Activated CD4-positive, alpha-beta T cell treated with anti-CD3 and anti-CD28 coated beads, Interleukin-2, Interleukin-4, amounts not matched to agents 100 ng/mL and 50 ng/mL, durations not matched to agents 16 hours and 8 hours (primary cell): ENCODE measurements at regions not wholly inside any gene's neighbourhood (a gene's known extent, or its start where the extent isn't known, plus 50 kb on each side); places are given as distances from the start of the nearest gene placed in this dataset.

Source experiments
- DNase-seq: peaks from one replicate; pipeline ENCODE4 v3.0.0-alpha.2; 2020; ENCODE audit warnings: low spot score

DNA sequence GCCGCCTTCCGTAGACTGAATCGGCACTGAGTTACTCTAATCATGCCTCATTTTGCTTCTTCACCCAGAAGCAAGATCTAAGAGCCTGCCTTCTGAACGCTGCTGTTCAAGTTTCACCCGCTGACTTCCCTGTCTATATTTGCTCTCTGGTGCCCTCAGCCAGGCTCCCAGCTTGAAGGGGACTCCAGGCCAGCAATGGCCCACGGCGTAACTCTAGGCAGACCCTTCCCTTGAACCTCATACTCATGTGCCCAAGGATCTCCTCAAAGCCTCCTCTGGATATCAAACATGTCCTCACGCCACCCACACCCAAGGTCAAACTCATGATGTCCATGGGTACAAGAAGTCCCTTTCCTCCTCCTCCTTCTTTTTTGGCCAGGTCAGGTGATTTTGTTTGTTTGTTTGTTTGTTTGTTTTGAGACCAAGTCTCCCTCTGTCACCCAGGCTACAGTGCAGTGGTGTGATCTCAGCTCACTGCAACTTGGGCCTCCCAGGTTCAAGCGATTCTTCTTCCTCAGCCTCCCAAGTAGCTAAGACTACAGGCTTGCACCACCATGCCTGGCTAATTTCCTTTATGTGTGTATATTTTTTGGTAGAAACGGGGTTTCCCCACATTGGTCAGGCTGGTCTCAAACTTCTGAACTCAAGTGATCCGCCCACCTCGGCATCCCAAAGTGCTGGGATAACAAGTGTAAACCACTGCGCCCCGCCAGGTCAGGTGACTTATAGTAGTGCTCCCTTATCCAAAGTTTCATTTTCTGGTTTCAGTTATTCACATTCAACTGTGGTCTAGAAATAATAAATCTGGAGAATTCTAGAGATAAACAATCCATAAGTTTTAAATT, 239.0 kb downstream of the SYK start:
- no peak for DNase-seq

DNA sequence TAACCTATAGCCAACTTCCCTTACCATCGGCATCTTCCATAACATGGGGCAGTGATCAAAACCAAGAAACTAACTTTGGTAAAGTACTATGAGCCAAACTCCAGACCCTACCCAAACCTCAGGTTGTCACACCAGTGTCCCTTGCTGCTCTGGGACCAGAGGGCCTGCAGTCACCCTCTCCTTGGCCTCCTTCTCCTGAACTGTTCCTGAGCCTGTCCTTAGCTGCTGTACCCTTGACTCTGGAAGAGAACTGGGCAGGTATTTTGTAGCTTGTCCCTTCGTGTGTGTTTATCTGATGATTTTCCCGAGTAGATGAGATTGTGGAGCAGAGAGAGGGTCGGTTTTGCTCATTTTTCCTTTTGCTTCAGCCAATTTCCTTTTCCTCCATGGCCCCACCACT, 240.4 kb downstream of the SYK start:
- no peak for DNase-seq

DNA sequence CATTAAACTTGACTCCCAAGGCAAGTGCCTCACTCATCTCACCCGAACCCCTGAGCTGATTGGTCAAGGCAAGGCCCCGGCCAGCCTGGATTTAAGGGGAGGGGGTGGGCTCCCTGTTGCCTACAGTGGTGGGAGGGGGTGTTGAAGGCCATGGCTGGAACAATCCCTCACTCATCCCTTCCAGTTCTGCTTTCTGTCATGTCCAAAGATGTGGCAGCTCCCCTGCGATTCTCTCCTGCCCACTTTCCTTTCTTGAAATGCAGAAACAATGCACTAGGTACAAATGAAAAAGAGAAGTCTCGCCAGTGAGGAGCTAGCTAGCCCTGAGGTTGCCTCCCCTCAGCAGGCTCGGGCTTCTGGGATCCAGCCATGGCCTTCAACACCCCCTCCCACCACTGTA, 240.9 kb downstream of the SYK start:
- no peak for DNase-seq

DNA sequence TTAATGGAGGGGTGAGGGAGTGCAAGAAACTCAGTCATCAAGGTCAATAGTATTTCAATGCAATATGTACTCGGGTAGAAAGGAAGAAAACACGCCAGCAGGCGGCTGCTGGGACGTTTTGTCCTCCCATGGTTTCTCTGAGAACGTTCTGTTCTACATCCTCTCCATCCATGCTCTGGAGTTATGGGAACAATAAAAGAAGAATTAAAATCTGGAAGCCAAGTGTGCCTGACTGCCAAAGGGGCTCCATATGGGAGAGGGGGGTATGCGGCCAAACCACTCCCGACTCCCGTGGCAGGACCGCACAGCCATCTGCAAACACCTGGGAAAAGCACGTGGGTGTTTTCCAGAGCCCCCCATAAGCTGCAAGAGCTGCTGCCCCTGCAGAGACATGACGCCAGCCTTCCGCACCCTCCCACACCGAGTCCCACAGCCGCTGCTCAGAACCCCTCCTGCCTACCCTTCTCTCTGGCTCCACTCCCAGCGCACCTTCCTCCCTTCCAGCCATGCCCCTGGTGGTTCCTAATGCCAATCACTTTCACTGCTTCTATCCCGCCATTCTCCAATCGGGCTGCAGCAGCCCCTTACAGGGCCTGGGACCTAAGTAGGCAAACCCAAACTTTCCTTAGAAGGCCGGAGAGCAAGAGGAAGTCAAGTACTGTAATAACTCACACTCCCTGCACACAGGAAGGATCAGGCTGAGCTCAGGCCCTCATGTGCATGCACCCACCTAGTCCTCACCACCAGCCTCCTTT, 241.6 kb downstream of the SYK start:
- no peak for DNase-seq

DNA sequence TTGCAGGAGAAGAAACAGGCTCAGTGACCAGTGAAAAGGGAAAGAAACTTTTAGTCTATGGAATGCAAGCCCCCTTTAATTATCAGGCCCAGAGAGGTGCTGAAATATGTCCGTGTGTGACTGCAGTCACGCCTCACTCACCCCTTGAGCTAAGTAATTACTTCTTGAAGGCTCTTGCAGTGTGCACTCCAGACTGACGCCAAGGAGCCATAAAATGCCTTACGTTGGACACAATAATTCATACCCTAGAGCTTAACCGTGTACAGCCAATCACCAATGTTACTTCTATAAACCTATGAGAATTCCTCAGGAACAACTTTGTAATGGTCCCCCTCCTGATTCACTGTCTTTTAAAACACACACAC, 242.2 kb downstream of the SYK start:
- no peak for DNase-seq

DNA sequence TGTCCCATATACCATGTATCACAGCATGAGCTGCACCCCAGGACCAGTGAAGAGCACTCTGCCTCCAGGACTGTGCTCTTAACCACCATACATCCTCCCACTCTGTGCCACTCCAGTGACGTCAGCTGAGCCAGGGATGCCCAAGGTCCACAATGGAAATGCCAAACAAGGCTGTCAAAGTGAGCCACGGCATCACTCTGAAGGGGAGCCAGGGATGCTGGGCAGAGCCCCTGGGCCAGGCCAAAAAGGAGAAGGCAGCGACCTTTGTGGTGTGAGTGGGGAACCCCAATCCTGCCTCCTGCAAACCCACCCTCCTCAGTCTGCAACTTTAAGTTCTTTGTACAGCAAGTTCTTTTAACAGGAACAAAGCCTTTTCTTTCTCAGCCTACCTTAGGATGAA, 242.7 kb downstream of the SYK start:
- no peak for DNase-seq

DNA sequence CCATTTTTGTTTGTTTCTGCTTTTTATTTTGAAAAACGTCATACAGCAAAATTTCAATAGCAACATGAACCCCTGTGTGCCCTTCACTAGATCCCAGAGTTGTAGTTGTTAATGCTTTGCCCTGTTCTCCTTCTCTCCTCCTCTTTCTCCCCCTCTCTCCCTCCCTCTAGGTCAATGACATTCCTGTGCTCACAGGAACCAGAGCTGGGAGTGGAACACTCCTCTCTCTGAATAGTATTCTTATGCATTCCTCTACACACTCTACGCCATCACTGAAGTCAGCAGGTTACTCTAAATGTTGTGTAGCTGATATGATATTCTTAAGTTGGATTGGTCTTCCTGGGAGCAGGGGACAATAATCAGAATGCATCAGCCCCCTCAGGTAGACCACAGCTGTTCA, 243.4 kb downstream of the SYK start:
- no peak for DNase-seq

DNA sequence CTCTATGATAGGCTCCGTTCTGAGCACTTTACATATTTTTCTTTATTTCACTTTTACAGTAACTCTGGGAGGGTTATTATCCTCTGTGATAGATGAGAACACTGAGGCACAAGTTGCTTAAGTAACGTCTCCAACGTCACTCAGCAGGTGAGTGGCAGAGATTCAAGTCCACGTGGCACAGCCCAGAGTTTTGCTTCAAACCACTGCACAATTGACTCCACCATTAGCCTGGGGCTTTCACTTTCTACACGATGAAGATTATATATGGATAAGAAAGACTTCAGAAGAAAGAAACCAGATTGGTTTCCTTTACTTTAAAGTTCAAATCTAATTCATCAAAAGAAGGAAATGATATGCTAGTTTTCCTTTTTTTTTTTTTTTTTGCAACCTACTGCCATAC, 245.9 kb downstream of the SYK start:
- DNase-seq, result peak; percentile 85

DNA sequence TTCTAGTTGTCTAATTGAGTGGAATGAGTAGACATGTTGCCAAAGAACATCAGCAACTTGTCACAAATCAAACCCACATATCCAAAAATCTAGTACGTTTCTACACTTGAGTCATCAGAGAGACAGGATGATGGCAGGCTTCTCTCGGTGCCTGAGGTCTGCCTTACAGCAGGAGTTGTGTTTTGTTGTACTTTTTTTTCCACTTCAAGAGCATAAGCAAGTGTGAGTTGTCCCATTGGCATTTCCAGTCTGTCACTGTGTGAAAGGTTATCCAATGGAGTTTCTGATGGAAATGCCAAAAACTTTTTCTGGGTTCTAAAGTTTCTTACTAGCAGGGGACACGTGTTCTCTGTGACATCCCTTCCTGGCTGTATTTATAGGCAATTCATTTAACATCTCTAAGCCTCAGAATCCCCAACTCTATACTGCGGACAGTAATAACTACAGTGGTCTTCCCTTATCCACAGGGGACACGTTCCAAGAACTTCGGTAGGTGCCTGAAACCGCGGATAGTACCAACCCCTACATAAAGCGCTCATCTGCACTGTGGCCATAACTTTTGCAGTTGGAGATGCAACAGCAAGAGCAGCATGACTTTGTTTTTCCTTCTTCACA, 246.5 kb downstream of the SYK start:
- peak; percentile 90 for DNase-seq

DNA sequence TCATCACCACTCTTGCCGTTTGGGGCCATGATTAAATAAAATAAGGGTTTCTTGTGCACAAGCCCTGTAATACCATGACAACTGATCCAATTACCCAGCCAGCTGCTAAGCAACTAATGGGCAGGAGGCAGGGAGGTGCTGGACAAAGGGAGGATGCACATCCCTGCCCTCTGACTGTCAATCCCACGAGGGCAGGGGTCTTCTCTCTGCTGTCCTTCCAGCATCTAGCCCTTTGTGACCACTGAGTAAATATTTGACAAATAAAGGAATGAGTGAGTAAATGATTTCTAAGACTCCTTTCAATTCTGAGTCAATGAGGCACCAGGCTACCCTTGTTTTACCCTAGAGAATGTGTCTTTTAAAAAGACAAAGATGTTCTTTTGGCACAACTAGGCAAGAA, 247.1 kb downstream of the SYK start:
- no peak for DNase-seq

DNA sequence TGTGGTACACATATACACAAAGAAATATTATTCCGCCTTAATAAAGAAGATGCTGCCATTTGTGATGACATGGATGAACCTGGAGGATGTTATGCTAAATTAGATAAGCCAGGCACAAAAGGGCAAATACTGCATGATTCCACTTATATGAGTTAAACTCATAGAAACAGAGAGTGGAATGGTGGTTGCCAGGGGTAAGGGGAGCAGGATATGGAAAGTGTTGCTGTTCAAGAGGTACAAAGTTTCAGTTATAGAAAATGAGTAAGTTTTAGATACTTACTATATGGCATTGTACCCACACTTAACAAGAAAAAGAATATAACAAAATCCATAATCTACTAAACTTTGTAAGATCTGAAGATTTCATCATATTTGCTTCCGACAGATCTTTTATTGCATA, 252.2 kb downstream of the SYK start:
- DNase-seq, result no peak

DNA sequence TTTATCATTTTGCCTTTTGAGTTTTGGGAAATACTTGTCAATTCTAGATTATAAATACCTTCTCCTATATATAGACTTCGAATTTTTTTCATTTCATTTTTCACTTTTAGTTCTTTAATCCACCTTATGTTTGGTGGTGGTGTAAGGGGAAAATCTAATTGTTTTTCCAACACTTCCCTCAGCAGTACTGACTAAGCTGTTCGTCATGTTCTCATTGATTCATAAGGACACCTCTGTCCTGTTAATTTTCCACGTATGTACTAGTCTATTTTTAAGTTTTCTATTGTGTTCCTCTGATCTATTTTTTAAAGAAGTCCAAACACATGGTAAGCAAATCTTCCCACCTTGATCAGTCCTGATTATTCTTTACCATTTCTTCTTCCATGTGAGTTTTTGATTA, 254.2 kb downstream of the SYK start:
- DNase-seq, result no peak

DNA sequence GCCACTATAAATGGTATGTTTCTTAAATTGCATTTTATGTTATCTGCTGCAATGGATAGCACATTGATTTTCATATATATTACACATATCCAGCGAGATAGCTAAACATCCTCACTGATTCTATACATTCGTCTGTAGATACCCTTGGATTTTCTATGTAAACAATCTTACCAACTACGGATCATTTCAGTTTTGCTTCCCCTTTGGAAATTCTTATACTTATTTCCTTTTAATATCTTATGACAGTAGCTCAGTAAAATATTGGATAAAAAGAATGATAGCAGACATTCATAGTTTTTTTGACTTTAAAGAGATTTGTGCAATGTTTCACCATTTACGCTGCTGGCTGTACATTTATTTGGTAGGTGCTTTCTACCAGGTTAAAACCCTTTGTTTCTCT, 254.9 kb downstream of the SYK start:
- no peak for DNase-seq

DNA sequence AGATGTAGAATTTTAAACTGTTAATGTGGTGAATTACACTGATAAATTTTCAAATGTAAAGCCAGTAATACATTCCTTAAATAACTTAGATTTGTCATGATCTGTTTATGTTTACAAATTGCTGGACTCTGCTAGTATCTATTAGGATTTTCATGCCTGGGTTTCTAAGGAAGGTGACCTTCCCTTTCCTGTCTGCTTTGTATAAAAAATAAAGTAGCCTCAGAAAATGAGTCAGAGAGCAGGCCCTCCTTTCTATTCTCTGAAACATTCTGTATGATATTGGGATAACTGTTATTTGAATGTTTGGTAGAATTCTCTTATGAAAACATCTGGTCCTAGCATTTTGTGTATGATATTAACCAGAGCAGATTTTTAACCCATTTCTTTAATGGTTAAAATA, 255.3 kb downstream of the SYK start:
- DNase-seq, result no peak

DNA sequence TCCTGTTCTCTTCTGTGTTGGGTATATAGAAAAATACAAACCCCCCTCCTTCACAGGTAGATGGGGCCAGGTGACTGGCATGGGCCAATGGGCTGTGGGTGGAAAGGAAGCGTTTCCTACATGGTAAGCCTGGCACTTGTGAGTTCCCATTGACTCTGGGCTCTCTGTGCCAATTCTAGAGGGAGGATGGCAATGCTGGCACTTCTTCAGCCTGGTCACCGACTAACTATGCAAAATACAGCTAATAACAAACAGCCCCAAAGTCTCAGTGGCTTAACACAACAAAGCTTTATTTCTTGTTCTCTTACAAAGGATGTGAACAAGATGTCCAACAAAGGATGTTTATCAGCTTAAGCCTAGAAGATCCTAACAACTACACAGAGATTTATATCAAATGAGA, 258.1 kb downstream of the SYK start:
- DNase-seq, result no peak

DNA sequence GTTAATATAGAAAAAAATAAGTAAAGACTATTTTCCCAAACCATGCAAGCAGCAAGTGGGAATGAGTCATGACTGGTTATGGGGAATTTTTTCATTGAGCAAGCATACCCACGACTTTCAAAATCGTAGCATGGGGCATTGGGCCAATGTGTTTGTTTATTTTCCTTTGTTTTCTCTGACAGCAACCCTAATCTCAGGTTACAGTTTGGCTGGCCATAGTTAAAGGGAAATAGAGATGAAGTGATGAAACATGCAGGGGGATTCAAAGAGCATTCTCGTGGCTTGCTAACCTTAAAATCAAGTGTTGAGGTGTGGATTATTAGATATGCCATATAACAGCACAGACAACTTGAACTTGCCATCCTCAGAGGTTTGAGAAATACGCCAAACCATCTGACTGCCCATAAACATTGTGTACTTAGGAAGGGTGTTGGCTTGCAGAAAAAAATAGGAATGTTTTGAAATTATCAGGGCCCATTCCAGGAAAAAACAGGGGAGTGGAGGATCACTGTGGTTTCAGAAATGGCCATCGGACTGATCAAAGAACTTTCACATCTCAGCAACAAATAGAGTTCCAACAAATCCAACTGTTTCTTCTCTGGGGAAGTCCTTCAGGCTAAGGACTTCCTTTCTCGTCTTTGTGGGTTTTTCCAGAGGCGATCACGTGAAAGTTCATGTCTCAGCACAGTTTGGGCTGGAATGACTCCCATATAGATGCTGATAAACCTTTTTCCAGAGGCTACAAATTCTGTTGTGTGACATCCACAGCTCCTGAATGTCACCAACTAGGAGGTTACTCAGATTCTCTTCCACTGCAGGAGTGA, 259.1 kb downstream of the SYK start:
- no peak for DNase-seq

DNA sequence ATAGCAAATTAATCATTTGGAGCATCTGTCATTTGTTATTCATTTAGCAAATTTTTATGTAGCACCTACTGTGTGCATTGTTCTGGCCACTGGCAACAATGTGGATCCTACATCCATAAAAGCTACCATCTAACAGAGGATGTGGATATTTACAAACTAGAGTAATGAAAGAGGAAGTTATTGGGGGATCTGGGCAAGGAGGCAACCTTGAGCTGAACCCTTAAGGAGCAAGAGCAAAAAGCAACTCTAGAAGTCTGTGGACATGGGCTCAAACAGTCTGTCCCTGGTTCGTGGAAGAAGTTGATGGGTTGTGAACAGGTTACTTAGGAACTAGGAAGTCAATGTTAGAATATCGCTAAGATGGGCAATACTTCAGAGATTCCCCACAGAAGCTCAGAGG, 259.9 kb downstream of the SYK start:
- DNase-seq, result no peak

DNA sequence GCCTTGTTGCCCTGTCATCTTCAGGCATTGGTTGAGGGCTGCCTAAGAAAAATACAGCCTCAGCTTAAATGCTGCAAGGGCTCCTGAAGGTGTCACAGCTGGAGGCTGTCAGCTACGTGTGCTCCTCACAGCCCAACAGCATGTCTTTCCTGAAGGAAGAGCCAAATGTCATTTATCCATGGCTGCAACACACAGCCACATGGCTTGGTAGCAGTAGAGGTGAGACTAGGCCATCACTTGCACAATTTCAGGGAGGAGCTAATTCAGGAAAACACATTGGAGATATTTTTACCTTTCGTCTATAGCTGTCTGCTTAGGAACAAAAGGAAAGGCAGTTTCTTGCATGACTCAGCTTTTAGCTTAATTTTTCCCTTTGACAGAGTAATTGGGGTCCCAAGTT, 260.7 kb downstream of the SYK start:
- no peak for DNase-seq

DNA sequence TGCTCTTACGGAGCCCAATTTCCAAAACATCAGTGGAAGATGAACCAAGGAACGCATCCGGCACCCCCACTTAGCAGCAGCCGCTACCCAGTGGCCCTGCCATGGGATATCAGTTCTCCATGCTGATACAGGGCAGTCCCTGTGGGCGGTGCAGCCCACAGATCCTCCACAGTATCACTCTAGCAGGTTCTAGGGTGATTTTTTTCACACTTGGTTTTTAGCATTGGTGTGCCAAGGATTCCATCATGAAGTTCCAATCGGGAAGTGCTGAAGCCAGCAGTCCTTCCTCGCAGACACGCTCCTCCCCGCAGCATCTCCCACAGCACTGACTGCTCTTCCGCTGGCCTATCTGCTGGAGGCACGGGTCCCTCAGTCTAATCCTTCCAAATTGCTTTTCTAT, 261.9 kb downstream of the SYK start:
- no peak for DNase-seq

DNA sequence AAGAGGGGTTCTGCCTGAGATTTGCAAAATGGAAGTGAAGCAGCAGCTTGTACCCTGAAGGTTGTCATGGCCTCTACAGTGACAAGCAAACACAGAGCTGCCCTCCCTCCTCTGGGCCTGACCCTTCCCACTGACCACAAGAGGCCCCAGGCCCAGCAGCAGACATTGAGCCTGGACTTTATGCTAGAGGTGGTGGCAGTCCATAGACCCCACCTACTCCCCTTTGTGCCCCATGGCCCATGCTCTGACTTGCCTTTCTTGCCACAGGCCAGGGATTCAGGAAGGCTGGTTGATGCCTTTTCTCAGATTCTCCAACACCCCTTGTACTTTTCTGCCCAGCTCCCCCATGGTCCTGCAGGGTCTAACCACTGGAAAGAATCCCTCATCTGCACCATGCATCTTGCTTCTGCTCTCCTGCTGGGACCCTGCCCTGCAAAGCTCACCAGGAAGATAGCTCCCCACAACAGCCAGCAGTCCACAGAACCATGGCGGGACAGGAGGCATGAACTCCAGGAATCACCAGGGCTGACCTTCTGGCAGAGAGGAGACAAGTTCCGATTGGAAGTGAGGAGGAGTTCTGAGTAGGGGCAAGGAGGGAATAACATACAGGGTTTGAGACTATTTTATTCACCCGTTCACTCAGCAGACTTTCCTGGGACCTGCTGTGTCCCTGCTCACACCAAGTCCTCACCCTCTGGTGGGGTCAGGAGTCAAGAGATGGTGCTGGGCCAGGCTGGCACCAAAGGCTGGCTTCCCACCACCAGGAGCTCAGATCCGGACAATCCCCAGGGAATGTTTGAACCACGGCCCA, 263.8 kb downstream of the SYK start:
- DNase-seq, result no peak

DNA sequence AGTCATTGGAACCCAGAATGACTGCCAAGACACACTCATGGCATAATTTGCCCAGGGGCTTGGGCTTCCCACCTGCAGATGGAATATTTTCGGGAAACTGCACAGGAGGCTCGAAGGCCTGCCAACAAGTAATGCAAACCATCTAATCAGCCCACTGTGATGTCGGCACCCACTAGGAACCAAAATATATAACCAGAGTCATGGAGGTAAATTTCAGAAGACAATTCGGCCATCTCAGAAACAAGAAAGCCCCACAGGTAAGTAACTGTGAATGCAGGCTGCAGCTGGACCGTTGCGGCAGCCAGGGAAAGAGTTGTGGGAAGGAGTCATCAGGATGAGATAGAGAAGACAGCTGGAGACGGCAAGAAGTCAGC, 264.4 kb downstream of the SYK start:
- no peak for DNase-seq

DNA sequence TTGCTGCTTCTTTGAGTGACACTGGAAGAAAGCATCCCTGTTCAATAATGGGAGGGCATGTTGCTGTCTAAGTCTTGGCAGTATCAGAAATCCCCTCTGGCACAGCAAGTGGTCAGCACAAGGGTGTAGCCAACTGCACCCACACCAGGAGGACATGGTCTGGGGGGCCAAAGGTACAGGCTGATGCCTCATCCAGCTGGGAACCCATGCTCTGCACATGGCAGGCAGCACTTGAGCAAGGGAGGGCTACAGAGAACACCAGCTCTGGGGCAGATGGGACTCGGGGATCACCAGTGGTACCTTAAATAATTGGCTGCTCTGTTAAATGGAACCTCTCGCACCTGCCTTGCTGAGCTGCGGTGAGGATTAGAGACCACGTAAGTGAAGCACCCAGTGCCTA, 265.2 kb downstream of the SYK start:
- DNase-seq, result no peak
